GM12873 (cell line): ENCODE measurements at regions not wholly inside any gene's neighbourhood (a gene's known extent, or its start where the extent isn't known, plus 50 kb on each side); places are given as distances from the start of the nearest gene placed in this dataset.

Experiments used
- CTCF ChIP-seq: IDR thresholded peaks from 2 replicates; pipeline ENCODE4 v1.5.1; 2012; ENCODE audit warnings: low read depth, mild to moderate bottlenecking, moderate library complexity, low read length, control low read depth; ENCODE audit not compliant: insufficient read depth; ENCODE audit errors: missing control alignments

- TF ChIP-seq CTCF: no peak
Observed at GRCh38 chr13:89603187-89603586, 1744.3 kb upstream of the MIR17HG start.

- TF ChIP-seq CTCF: no peak
Observed at GRCh38 chr13:89609318-89609717, 1738.2 kb upstream of the MIR17HG start.

DNA sequence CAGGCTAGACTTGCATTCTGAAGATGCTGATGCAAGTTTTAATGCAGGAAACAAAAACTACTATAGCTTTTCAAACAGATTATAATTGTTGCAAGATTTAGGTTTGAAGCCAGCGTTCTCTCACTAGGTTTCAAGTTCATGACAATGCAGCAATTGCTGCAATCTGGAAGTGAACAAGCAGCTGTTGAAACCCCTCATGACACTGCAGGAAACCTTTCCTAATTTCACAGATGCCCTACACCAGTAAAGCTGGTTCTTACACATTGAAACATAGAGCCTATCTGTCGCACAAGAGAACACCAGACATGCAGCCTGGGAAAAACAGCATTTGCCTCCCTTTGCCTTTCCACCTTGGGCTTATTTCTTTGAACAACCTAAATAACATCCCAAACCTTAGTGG, 1737.2 kb upstream of the MIR17HG start:
- TF ChIP-seq CTCF: no peak

DNA sequence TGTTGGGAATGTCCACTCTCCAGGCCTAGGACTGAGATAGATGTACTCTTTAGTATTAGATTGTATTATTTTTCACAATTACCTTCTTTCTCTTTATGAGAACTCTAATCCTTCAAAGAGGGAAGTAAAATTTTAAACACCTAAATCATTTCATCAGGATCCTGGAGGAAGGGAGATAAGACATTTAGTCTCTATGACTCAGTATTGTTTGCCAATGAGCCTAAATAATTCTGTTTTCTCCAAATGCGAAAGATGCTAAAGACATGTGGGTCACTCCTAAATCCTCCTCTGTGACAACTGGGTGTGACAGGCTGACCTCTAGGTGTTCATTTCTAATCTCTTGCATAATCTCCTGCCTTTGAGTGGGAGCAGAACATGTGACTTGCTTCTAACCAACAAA, 1736.6 kb upstream of the MIR17HG start:
- no peak for TF ChIP-seq CTCF

DNA sequence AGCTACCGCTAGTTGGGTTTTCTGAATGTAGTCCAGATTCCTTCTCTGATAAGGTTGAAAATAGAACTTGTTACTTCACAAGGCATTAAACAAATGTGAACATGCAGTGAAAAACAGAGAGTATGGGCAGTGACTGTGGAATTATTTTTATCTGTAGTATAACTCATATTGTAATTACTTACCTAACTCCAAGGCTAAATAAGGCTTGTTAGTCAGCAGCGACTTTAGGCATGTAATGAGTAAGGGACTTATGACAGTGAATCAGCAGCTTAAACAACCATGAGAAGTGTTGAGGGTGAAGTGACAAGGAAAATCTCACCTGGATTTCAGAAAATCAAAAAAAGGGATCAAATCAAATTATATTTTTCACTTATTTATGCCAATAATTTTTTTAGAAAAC, 1719.5 kb upstream of the MIR17HG start:
- TF ChIP-seq CTCF: no peak

- TF ChIP-seq CTCF: no peak
Observed at GRCh38 chr13:89628567-89628966, 1718.9 kb upstream of the MIR17HG start.

DNA sequence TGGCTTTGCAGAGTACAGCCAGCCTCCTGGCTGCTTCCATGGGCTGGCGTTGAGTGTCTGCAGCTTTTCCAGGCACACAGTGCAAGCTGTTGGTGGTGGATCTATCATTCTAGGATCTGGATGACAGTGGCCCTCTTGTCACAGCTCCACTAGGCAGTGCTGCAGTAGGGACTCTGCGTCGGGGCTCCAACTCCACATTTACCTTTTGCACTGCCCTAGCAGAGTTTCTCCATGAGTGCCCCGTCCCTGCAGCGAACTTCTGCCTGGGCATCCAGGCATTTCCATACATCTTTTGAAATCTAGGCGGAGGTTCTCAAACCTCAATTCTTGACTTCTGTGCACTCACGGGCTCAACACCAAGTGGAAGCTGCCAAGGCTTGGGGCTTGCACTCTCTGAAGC, 1697.3 kb upstream of the MIR17HG start:
- no peak for TF ChIP-seq CTCF

GRCh38 chr13:89660752-89661151, 1686.7 kb upstream of the MIR17HG start:
- TF ChIP-seq CTCF: no peak
